DOHH2 (cell line): ENCODE measurements at regions not wholly inside any gene's neighbourhood (a gene's known extent, or its start where the extent isn't known, plus 50 kb on each side); places are given as distances from the start of the nearest gene placed in this dataset.

Experiments used
- EZH2phosphoT487 ChIP-seq: fragments of 200-600 bp; sonication (generic); IDR thresholded peaks from 2 replicates; pipeline ENCODE4 v1.6.1; 2017; ENCODE audit warnings: borderline replicate concordance, mild to moderate bottlenecking, antibody characterized with exemption, low read length, moderate library complexity, mixed read lengths
- TF ChIP-seq, protein P1 (sequence below): fragments of 200-600 bp; sonication (generic); IDR thresholded peaks from one replicate; pipeline ENCODE4 v1.5.1; 2014; ENCODE audit warnings: antibody characterized with exemption, mild to moderate bottlenecking, low read depth, low read length; ENCODE audit not compliant: poor library complexity, severe bottlenecking

DNA sequence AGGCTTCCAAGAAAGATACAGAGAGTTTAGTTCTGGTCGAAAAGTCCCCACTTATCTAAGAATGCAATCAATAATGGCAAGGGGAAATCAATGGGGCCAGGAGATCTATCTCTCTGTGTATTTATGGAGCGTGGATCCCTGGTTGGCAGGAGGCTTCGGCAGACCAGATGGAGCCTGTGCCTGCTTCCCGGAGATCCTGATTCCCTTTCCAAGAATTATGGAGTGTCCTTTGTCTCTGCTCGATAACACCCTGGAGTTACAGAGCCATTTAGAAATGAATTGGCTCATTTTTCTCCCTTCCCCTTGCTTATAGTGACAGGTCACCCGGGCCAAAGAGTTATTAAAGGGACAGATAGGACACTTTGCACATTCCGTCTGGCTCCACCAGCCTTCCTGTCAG lies 92.4 kb downstream of the ISX start:
- TF ChIP-seq, protein P1, sequence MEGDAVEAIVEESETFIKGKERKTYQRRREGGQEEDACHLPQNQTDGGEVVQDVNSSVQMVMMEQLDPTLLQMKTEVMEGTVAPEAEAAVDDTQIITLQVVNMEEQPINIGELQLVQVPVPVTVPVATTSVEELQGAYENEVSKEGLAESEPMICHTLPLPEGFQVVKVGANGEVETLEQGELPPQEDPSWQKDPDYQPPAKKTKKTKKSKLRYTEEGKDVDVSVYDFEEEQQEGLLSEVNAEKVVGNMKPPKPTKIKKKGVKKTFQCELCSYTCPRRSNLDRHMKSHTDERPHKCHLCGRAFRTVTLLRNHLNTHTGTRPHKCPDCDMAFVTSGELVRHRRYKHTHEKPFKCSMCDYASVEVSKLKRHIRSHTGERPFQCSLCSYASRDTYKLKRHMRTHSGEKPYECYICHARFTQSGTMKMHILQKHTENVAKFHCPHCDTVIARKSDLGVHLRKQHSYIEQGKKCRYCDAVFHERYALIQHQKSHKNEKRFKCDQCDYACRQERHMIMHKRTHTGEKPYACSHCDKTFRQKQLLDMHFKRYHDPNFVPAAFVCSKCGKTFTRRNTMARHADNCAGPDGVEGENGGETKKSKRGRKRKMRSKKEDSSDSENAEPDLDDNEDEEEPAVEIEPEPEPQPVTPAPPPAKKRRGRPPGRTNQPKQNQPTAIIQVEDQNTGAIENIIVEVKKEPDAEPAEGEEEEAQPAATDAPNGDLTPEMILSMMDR, result no peak
- no peak for TF ChIP-seq EZH2phosphoT487
